Caco-2 (cell line): ENCODE measurements at regions not wholly inside any gene's neighbourhood (a gene's known extent, or its start where the extent isn't known, plus 50 kb on each side); places are given as distances from the start of the nearest gene placed in this dataset.

ENCODE experiments used
- BruUV-seq: library from RNA; stranded (reverse); fragments of 400-500 nt; replicated peaks from 2 replicates; lab custom pipeline; 2021; lab: Mats Ljungman, UMichigan
- CTCF ChIA-PET: fragments of 300-600 bp; sonication (Branson Sonifier 250); formaldehyde crosslinking; loops from one replicate; lab custom pipeline; 2022; ENCODE audit warnings: antibody characterized with exemption; lab: Charles Lee
- POLR2A ChIA-PET: fragments of 300-600 bp; sonication (Branson Sonifier 250); formaldehyde crosslinking; loops from one replicate; lab custom pipeline; 2022; ENCODE audit warnings: antibody characterized with exemption; lab: Charles Lee
- DNase-seq, 2 experiments: peaks; one replicate each; pipeline versions ENCODE4 v3.0.0 to v3.0.0-alpha.2; 2020 to 2022
- H3K27me3 ChIP-seq: replicated peaks from 2 replicates; pipeline ENCODE4 v1.6.0; 2011; ENCODE audit warnings: low read length; ENCODE audit not compliant: control insufficient read depth, insufficient read depth
- H3K36me3 ChIP-seq: 2 replicates; pipeline ENCODE4 v1.5.1; 2011; ENCODE audit warnings: low read length; ENCODE audit not compliant: control insufficient read depth, insufficient read depth
- H3K4me1 ChIP-seq: fragments of 250-450 bp; sonication (Bioruptor Pico); 2 replicates; pipeline ENCODE4 v1.5.1; 2020; ENCODE audit warnings: mild to moderate bottlenecking
- H3K4me3 ChIP-seq: 2 replicates; pipeline ENCODE4 v1.5.1; 2011; ENCODE audit warnings: low read depth, mild to moderate bottlenecking, control low read depth, low read length
- H3K9me3 ChIP-seq: fragments of 250-450 bp; sonication (Bioruptor Pico); 2 replicates; pipeline ENCODE4 v1.5.1; 2020; ENCODE audit warnings: mild to moderate bottlenecking, moderate library complexity
- H3K27ac Mint-ChIP-seq: one replicate; pipeline ENCODE4 v1.8.0; 2022; ENCODE audit warnings: mixed read lengths; ENCODE audit not compliant: unreplicated experiment
- H3K27me3 Mint-ChIP-seq: one replicate; pipeline ENCODE4 v1.8.0; 2022; ENCODE audit warnings: mixed read lengths; ENCODE audit not compliant: insufficient read depth, unreplicated experiment
- H3K36me3 Mint-ChIP-seq: one replicate; pipeline ENCODE4 v1.8.0; 2022; ENCODE audit warnings: mild to moderate bottlenecking, mixed read lengths; ENCODE audit not compliant: insufficient read depth, unreplicated experiment
- H3K4me1 Mint-ChIP-seq: one replicate; pipeline ENCODE4 v1.8.0; 2022; ENCODE audit warnings: low read depth, mixed read lengths; ENCODE audit not compliant: unreplicated experiment
- H3K4me3 Mint-ChIP-seq: one replicate; pipeline ENCODE4 v1.8.0; 2022; ENCODE audit warnings: mild to moderate bottlenecking, moderate library complexity, mixed read lengths; ENCODE audit not compliant: unreplicated experiment
- H3K9me3 Mint-ChIP-seq: one replicate; pipeline ENCODE4 v1.8.0; 2022; ENCODE audit warnings: mixed read lengths; ENCODE audit not compliant: unreplicated experiment
- intact Hi-C: fragments of 100-400 bp; cut with micrococcal nuclease; formaldehyde crosslinking; loops from one replicate; pipeline ENCODE4 v1.10.0; 2022; ENCODE audit not compliant: unreplicated experiment
- TF ChIP-seq, protein P1 (sequence below), 2 experiments: fragments of 200-600 bp in 1 of 2; IDR thresholded peaks; 1 replicate in 1 of 2; 2 replicates in 1 of 2; pipeline versions ENCODE4 v1.5.1 to v1.8.0; 2011 to 2022; ENCODE audit warnings: antibody characterized with exemption in 1 of 2, control low read depth in 1 of 2, inconsistent platforms in 1 of 2, low read depth in 1 of 2, low read length in 1 of 2, mild to moderate bottlenecking in 1 of 2, moderate library complexity in 1 of 2; ENCODE audit not compliant: insufficient read depth in 1 of 2, severe bottlenecking in 1 of 2, unreplicated experiment in 1 of 2

DNA sequence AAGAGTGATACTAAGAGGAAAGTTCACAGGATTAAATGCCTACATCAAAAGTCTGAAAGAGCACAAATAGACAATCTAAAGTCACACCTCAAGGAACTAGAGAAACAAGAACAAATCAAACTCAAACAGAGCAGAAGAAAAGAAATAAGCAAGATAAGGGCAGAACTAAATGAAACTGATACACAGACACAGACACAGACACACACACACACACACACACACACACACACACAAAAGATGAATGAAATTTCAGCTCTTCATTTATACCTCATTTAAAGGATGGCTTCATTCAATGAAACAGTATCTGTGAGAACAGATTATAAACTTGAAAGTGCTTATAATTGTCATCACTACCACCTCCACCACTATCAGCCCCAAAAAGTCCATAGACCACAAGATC is 428.9 kb downstream of the MBD2 start:
- no peaks in the 10 kb centered on the region for H3K4me1 Mint-ChIP-seq
- ChIA-PET CTCF (no interaction called here), POLR2A (no interaction called here)
- H3K4me1 ChIP-seq, result no peaks in the 10 kb centered on the region
- H3K27ac Mint-ChIP-seq, result no peak overlapping the region
- H3K27me3 ChIP-seq, result no peaks in the 10 kb centered on the region
- H3K36me3 Mint-ChIP-seq, result no peaks in the 10 kb centered on the region
- H3K27me3 Mint-ChIP-seq, result no peaks in the 10 kb centered on the region
- BruUV-seq, result no TSS peak
- TF ChIP-seq, protein P1, sequence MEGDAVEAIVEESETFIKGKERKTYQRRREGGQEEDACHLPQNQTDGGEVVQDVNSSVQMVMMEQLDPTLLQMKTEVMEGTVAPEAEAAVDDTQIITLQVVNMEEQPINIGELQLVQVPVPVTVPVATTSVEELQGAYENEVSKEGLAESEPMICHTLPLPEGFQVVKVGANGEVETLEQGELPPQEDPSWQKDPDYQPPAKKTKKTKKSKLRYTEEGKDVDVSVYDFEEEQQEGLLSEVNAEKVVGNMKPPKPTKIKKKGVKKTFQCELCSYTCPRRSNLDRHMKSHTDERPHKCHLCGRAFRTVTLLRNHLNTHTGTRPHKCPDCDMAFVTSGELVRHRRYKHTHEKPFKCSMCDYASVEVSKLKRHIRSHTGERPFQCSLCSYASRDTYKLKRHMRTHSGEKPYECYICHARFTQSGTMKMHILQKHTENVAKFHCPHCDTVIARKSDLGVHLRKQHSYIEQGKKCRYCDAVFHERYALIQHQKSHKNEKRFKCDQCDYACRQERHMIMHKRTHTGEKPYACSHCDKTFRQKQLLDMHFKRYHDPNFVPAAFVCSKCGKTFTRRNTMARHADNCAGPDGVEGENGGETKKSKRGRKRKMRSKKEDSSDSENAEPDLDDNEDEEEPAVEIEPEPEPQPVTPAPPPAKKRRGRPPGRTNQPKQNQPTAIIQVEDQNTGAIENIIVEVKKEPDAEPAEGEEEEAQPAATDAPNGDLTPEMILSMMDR (IDR thresholded peaks at IDR 0.05; ENCODE audit: insufficient read depth in 1 of 2, low read depth in 1 of 2, low read length in 1 of 2, severe bottlenecking in 1 of 2, unreplicated experiment in 1 of 2), result no peak
- H3K9me3 Mint-ChIP-seq, result no peaks in the 10 kb centered on the region
- H3K36me3 ChIP-seq, result no peaks in the 10 kb centered on the region
- intact Hi-C loops, result no loop called here
- DNase-seq, result no peak
- H3K4me3 Mint-ChIP-seq, result no peak overlapping the region
- H3K4me3 ChIP-seq, result no peak overlapping the region
- H3K9me3 ChIP-seq, result no peaks in the 10 kb centered on the region

DNA sequence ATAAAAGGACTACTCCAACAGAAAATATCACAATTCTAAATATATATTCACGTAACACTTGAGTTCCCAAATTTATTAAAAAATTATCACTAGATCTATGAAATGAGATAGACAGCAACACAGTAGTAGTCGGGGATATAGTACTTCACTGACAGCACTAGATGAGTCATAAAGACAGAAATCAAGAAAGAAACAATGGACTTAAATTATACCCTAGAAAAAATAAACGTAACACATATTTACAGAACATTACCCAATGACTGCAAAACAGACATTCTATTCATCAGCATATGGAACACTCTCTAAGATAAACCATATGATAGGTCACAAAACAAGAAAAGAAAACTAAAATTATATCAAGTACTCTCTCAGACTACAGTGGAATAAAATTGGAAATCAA is 429.4 kb downstream of the MBD2 start:
- CTCF ChIA-PET, result no interaction called here
- POLR2A ChIA-PET, result no interaction called here
- TF ChIP-seq, protein P1 (IDR thresholded peaks at IDR 0.05; ENCODE audit: insufficient read depth in 1 of 2, low read depth in 1 of 2, low read length in 1 of 2, severe bottlenecking in 1 of 2, unreplicated experiment in 1 of 2), result no peak
- Mint-ChIP-seq H3K27me3 (no peaks in the 10 kb centered on the region), H3K9me3 (no peaks in the 10 kb centered on the region), H3K4me1 (no peaks in the 10 kb centered on the region), H3K27ac (no peak overlapping the region), H3K4me3 (no peak overlapping the region), H3K36me3 (no peaks in the 10 kb centered on the region)
- no peaks in the 10 kb centered on the region for H3K27me3 ChIP-seq
- H3K36me3 ChIP-seq, result no peaks in the 10 kb centered on the region
- H3K4me1 ChIP-seq, result no peaks in the 10 kb centered on the region
- BruUV-seq, result no TSS peak
- H3K9me3 ChIP-seq, result no peaks in the 10 kb centered on the region
- no peak overlapping the region for H3K4me3 ChIP-seq
- intact Hi-C loops, result no loop called here
- no peak for DNase-seq

DNA sequence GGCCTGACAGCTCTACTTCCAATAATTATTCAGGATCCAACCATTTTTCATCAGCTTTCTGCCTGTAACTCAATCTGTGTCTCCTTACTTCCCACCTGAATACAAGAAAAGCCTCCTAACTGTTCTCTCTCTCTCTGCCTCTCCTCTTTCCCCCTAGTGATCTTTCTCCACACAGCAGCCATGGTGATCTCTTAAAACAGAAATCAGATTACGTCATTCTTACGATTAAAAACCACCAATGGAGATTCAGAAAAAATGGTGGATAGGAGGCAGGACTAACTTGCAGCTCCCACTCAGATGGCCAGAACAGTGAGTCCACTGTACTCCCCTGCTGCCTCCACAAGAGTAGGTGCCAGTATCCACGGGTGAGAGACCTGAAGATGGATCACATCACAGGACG is 431.7 kb downstream of the MBD2 start:
- ChIA-PET CTCF (no interaction called here), POLR2A (no interaction called here)
- no peak overlapping the region for H3K4me3 ChIP-seq
- intact Hi-C loops, result no loop called here
- DNase-seq, result no peak
- Mint-ChIP-seq H3K4me1 (no peaks in the 10 kb centered on the region), H3K36me3 (no peaks in the 10 kb centered on the region), H3K4me3 (no peak overlapping the region), H3K27me3 (no peaks in the 10 kb centered on the region), H3K27ac (no peak overlapping the region), H3K9me3 (no peaks in the 10 kb centered on the region)
- no peaks in the 10 kb centered on the region for H3K4me1 ChIP-seq
- H3K9me3 ChIP-seq, result no peaks in the 10 kb centered on the region
- H3K27me3 ChIP-seq, result no peaks in the 10 kb centered on the region
- H3K36me3 ChIP-seq, result no peaks in the 10 kb centered on the region
- no TSS peak for BruUV-seq
- TF ChIP-seq, protein P1 (IDR thresholded peaks at IDR 0.05; ENCODE audit: insufficient read depth in 1 of 2, low read depth in 1 of 2, low read length in 1 of 2, severe bottlenecking in 1 of 2, unreplicated experiment in 1 of 2), result no peak
